A673 (cell line): ENCODE measurements at regions not wholly inside any gene's neighbourhood (a gene's known extent, or its start where the extent isn't known, plus 50 kb on each side); places are given as distances from the start of the nearest gene placed in this dataset.
A peak's percentile ranks its signal among the peaks of the same experiment; 100 is the strongest.

Experiments
- BruUV-seq: library from RNA; stranded (reverse); fragments of 400-500 nt; replicated peaks from 2 replicates; lab custom pipeline; 2021; lab: Mats Ljungman, UMichigan
- CTCF ChIA-PET: fragments of 300-600 bp; sonication (Branson Sonifier 250); formaldehyde crosslinking; loops from one replicate; lab custom pipeline; 2022; ENCODE audit warnings: antibody characterized with exemption; lab: Charles Lee
- POLR2A ChIA-PET: fragments of 300-600 bp; sonication (Branson Sonifier 250); formaldehyde crosslinking; loops from one replicate; lab custom pipeline; 2022; ENCODE audit warnings: antibody characterized with exemption; ENCODE audit not compliant: low non-redundant PET; lab: Charles Lee
- DNase-seq: peaks from one replicate; pipeline ENCODE4 v3.0.0-alpha.2; 2015; ENCODE audit warnings: low spot score
- H3K27ac ChIP-seq: fragments of 200-600 bp; sonication (generic); 2 replicates; pipeline ENCODE4 v1.5.1; 2016; ENCODE audit warnings: mixed run types, low read depth, mild to moderate bottlenecking, mixed read lengths, antibody characterized with exemption, low read length; ENCODE audit not compliant: poor library complexity, severe bottlenecking
- H3K27me3 ChIP-seq: fragments of 200-600 bp; sonication (generic); replicated peaks from 2 replicates; pipeline ENCODE4 v1.6.1; 2017; ENCODE audit warnings: mixed run types, low read depth, mild to moderate bottlenecking, mixed read lengths, antibody characterized with exemption, low read length; ENCODE audit not compliant: insufficient read depth, poor library complexity
- H3K36me3 ChIP-seq: fragments of 200-600 bp; sonication (generic); 2 replicates; pipeline ENCODE4 v1.6.1; 2016; ENCODE audit warnings: mixed run types, mild to moderate bottlenecking, mixed read lengths, antibody characterized with exemption, low read length; ENCODE audit not compliant: insufficient read depth, poor library complexity, severe bottlenecking
- H3K4me1 ChIP-seq: fragments of 200-600 bp; sonication (generic); 2 replicates; pipeline ENCODE4 v1.6.1; 2017; ENCODE audit warnings: mixed run types, mild to moderate bottlenecking, mixed read lengths, antibody characterized with exemption, low read length; ENCODE audit not compliant: insufficient read depth, poor library complexity, severe bottlenecking
- H3K4me3 ChIP-seq: fragments of 200-600 bp; sonication (generic); 2 replicates; pipeline ENCODE4 v1.5.1; 2016; ENCODE audit warnings: low read depth, mixed run types, mild to moderate bottlenecking, mixed read lengths, low read length; ENCODE audit not compliant: poor library complexity, severe bottlenecking
- H3K9me3 ChIP-seq: fragments of 200-600 bp; sonication (generic); 2 replicates; pipeline ENCODE4 v1.6.1; 2016; ENCODE audit warnings: mixed run types, low read depth, mild to moderate bottlenecking, mixed read lengths, antibody characterized with exemption, low read length; ENCODE audit not compliant: poor library complexity, severe bottlenecking
- CTCF ChIP-seq: fragments of 300-800, 200-600 bp; sonication (generic); conservative IDR thresholded peaks from 2 replicates; pipeline ENCODE4 v1.5.1; 2017; ENCODE audit warnings: low read depth, mild to moderate bottlenecking, antibody characterized with exemption, low read length, moderate library complexity, mixed read lengths
- EZH2 ChIP-seq: fragments of 200-600 bp; sonication (generic); IDR thresholded peaks from 2 replicates; pipeline ENCODE4 v1.6.1; 2017; ENCODE audit warnings: borderline replicate concordance, low read depth, mild to moderate bottlenecking, mixed read lengths, antibody characterized with exemption, low read length; ENCODE audit not compliant: poor library complexity, severe bottlenecking
- intact Hi-C: fragments of 100-400 bp; cut with micrococcal nuclease; formaldehyde crosslinking; loops from one replicate; pipeline ENCODE4 v1.10.0; 2022; ENCODE audit not compliant: unreplicated experiment

GRCh38 chr11:130737866-130738431 is 178.3 kb downstream of the SNX19 start:
- peaks cover 14% of the 10 kb centered on the region for H3K4me1 ChIP-seq
- intact Hi-C loops, result loop anchor here (1.0 to 2.0 kb wide), 2 partner anchors 44 to 157 kb away; no protein-coding TSS in a partner anchor
- peaks cover 34% of the 10 kb centered on the region for H3K9me3 ChIP-seq
- H3K27me3 ChIP-seq, result no peaks in the 10 kb centered on the region
- ChIA-PET POLR2A (no interaction called here), CTCF (interaction anchor here (0.6 kb wide), 1 partner anchor 20 kb away, joined by 4 read pairs; no protein-coding TSS in a partner anchor)
- H3K36me3 ChIP-seq, result no peaks in the 10 kb centered on the region
- H3K27ac ChIP-seq, result peak overlapping the region; percentile 51
- H3K4me3 ChIP-seq, result peak overlapping the region; percentile 19
- no peak for DNase-seq
- no TSS peak for BruUV-seq
- TF ChIP-seq EZH2 (no peak), CTCF (no peak)

- H3K4me1 ChIP-seq, result peaks cover 14% of the 10 kb centered on the region
- BruUV-seq, result no TSS peak
- POLR2A ChIA-PET, result no interaction called here
- TF ChIP-seq CTCF (no peak), EZH2 (no peak)
- intact Hi-C loops, result no loop called here
- no peaks in the 10 kb centered on the region for H3K36me3 ChIP-seq
- H3K9me3 ChIP-seq, result peaks cover 28% of the 10 kb centered on the region
- H3K27me3 ChIP-seq, result no peaks in the 10 kb centered on the region
- CTCF ChIA-PET, result interaction anchor here (0.7 kb wide), 1 partner anchor 308 kb away, joined by 3 read pairs; no protein-coding TSS in a partner anchor
- DNase-seq, result no peak
- H3K4me3 ChIP-seq, result peak overlapping the region; percentile 19
- H3K27ac ChIP-seq, result peak overlapping the region; percentile 51
Measured at GRCh38 chr11:130738611-130739010, 177.7 kb downstream of the SNX19 start.

GRCh38 chr11:130740819-130741218 is 175.5 kb downstream of the SNX19 start:
- TF ChIP-seq EZH2 (no peak), CTCF (no peak)
- Histone ChIP-seq H3K27ac (no peak overlapping the region), H3K27me3 (no peaks in the 10 kb centered on the region), H3K36me3 (no peaks in the 10 kb centered on the region), H3K9me3 (peaks cover 24% of the 10 kb centered on the region), H3K4me3 (no peak overlapping the region), H3K4me1 (peaks cover 14% of the 10 kb centered on the region)
- CTCF ChIA-PET, result no interaction called here
- peak; percentile 34 for DNase-seq
- POLR2A ChIA-PET, result no interaction called here
- BruUV-seq, result no TSS peak
- intact Hi-C loops, result no loop called here
